MM.1S (cell line): ENCODE measurements at regions not wholly inside any gene's neighbourhood (a gene's known extent, or its start where the extent isn't known, plus 50 kb on each side); places are given as distances from the start of the nearest gene placed in this dataset.

Experiments
- CTCF ChIP-seq: fragments of 300-600 bp; sonication (generic); IDR thresholded peaks from 2 replicates; pipeline ENCODE4 v1.5.1; 2016; ENCODE audit warnings: antibody characterized with exemption, low read length, mixed read lengths
- EZH2 ChIP-seq: fragments of 300-600 bp; sonication (generic); optimal IDR thresholded peaks from 2 replicates; pipeline ENCODE3; 2017; ENCODE audit warnings: low read depth, mild to moderate bottlenecking, antibody characterized with exemption, low read length, mixed read lengths
- EZH2phosphoT487 ChIP-seq: fragments of 300-600 bp; sonication (generic); IDR thresholded peaks from 2 replicates; pipeline ENCODE4 v1.6.1; 2018; ENCODE audit warnings: antibody characterized with exemption, low read length

GRCh38 chr2:48829569-48829968 lies 74.0 kb upstream of the LHCGR start:
- TF ChIP-seq EZH2: no peak
- TF ChIP-seq CTCF: no peak
- no peak for TF ChIP-seq EZH2phosphoT487
